Hepatocyte (in vitro differentiated cells): ENCODE measurements at regions not wholly inside any gene's neighbourhood (a gene's known extent, or its start where the extent isn't known, plus 50 kb on each side); places are given as distances from the start of the nearest gene placed in this dataset.

Source experiments
- EZH2 ChIP-seq: fragments of 200-600 bp; sonication (generic); IDR thresholded peaks from 2 replicates; pipeline ENCODE4 v1.6.1; 2016; ENCODE audit warnings: antibody characterized with exemption, mild to moderate bottlenecking, borderline replicate concordance
- EZH2phosphoT487 ChIP-seq: fragments of 200-600 bp; sonication (generic); IDR thresholded peaks from one replicate; pipeline ENCODE4 v1.6.1; 2018; ENCODE audit warnings: antibody characterized with exemption, mild to moderate bottlenecking, low read depth, moderate library complexity; ENCODE audit not compliant: unreplicated experiment, severe bottlenecking
- TF ChIP-seq, protein P1 (sequence below): fragments of 200-600 bp; sonication (generic); IDR thresholded peaks from 2 replicates; pipeline ENCODE4 v1.5.1; 2016; ENCODE audit warnings: antibody characterized with exemption, mild to moderate bottlenecking; ENCODE audit not compliant: poor library complexity

DNA sequence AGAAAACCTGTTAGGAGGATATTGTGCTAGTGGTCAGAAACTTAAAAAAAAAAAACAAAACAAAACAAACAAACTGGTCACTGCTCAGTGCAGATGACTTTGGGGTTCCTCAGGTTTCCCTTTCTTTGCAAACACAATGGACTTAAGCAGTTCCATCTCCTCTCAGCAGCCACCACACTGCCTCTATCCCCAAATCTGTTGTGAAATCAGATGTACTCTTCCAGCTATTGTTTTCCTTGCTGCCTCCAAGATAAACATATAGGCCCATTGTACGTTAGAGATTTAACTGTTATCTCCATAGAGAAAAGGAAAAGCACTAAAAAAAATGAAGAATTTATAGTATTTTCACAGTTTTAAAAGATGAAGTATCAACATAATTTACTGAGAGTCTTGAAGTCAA is 147.1 kb downstream of the MPP7 start:
- TF ChIP-seq, protein P1, sequence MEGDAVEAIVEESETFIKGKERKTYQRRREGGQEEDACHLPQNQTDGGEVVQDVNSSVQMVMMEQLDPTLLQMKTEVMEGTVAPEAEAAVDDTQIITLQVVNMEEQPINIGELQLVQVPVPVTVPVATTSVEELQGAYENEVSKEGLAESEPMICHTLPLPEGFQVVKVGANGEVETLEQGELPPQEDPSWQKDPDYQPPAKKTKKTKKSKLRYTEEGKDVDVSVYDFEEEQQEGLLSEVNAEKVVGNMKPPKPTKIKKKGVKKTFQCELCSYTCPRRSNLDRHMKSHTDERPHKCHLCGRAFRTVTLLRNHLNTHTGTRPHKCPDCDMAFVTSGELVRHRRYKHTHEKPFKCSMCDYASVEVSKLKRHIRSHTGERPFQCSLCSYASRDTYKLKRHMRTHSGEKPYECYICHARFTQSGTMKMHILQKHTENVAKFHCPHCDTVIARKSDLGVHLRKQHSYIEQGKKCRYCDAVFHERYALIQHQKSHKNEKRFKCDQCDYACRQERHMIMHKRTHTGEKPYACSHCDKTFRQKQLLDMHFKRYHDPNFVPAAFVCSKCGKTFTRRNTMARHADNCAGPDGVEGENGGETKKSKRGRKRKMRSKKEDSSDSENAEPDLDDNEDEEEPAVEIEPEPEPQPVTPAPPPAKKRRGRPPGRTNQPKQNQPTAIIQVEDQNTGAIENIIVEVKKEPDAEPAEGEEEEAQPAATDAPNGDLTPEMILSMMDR: no peak
- TF ChIP-seq EZH2: no peak
- no peak for TF ChIP-seq EZH2phosphoT487
